ENCODE measurements at regions not wholly inside any gene's neighbourhood (a gene's known extent, or its start where the extent isn't known, plus 50 kb on each side); places are given as distances from the start of the nearest gene placed in this dataset.

DNA sequence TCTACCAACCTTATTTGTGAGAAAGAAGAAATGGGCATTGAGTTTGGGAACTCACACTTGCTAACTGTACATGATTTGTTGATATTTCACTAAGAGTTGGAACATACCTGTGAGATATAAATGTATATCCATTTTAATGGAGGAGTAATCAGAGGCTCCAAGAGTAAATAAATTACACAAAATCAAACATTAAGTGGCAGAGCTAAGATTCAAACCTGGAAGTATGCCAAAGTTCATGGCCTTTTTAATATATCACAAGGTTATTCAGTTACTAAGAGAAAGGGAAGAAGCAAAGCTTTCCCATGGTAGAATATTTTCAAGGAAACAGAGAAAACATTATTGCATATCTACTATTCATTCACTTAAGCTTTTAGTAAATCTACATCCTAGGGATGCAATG lies 1641.1 kb downstream of the FAM181B start:
- no peak overlapping the region for H2BK5ac ChIP-seq (ENCODE audit: low read depth, low read length)
- no peak overlapping the region for H3K9ac ChIP-seq (replicated peaks in 1 of 4; ENCODE audit: extremely low read depth in 1 of 4, low read depth in 3 of 4, low read length in 3 of 4)
- no peak overlapping the region for H3K4ac ChIP-seq (replicated peaks; ENCODE audit: insufficient read length, low read depth, low read length)
- no peak overlapping the region for H3K4me2 ChIP-seq (ENCODE audit: insufficient read depth in 1 of 2, low read depth in 2 of 2, low read length in 2 of 2)
- no peak overlapping the region for H2BK120ac ChIP-seq (replicated peaks; ENCODE audit: low read depth, low read length)
- no peak overlapping the region for H2BK20ac ChIP-seq (ENCODE audit: low read length)
- H3K56ac ChIP-seq (replicated peaks; ENCODE audit: insufficient read length, low read depth, low read length) = no peak overlapping the region
- H3K4me3 ChIP-seq (ENCODE audit: extremely low read depth in 1 of 4, insufficient read depth in 2 of 4, low read depth in 3 of 4, low read length in 4 of 4) = no peak overlapping the region
- H3K27ac ChIP-seq (ENCODE audit: low read depth, low read length) = no peak overlapping the region
- no peak overlapping the region for H2BK12ac ChIP-seq (ENCODE audit: low read depth, low read length)
- no peak for DNase-seq (ENCODE audit: low read depth in 1 of 2, low spot score in 2 of 2)
- H3K79me2 ChIP-seq (ENCODE audit: control insufficient read depth in 1 of 2, insufficient read depth in 2 of 2, low read length in 2 of 2) = no peaks in the 10 kb centered on the region
- no peak overlapping the region for H4K5ac ChIP-seq (ENCODE audit: insufficient read length, low read depth, low read length)
- no peak overlapping the region for H3K14ac ChIP-seq (ENCODE audit: insufficient read length)
- H3K79me1 ChIP-seq (ENCODE audit: low read depth, low read length) = no peaks in the 10 kb centered on the region
- no peak overlapping the region; the same call in 1 of the 2 replicates for H2AFZ ChIP-seq (ENCODE audit: low read length)
- TF ChIP-seq GABPA (IDR thresholded peaks at IDR 0.05; ENCODE audit: borderline replicate concordance, insufficient read depth, low read length) (no peak), CTBP2 (IDR thresholded peaks at IDR 0.05; ENCODE audit: borderline replicate concordance, insufficient read depth, insufficient read length, low read length) (no peak), POLR2AphosphoS5 (IDR thresholded peaks at IDR 0.05; ENCODE audit: low read depth, low read length) (no peak), ASH2L (IDR thresholded peaks at IDR 0.05; ENCODE audit: low read length) (no peak), POU5F1 (IDR thresholded peaks at IDR 0.05; ENCODE audit: low read depth, low read length) (no peak), SRF (IDR thresholded peaks at IDR 0.05; ENCODE audit: low read depth, low read length) (no peak), EGR1 (IDR thresholded peaks at IDR 0.05; ENCODE audit: borderline replicate concordance, low read depth, low read length) (no peak), TAF7 (optimal IDR thresholded peaks at IDR 0.05; ENCODE audit: borderline replicate concordance, low read depth, low read length) (no peak)
- H4K91ac ChIP-seq (replicated peaks; ENCODE audit: insufficient read length, low read length) = no peak overlapping the region
- H3K4me1 ChIP-seq (replicated peaks in 1 of 4; ENCODE audit: control insufficient read depth in 3 of 4, insufficient read depth in 4 of 4, low read length in 3 of 4) = no peaks in the 10 kb centered on the region
- POLR2A ChIA-PET (ENCODE audit: partially characterized antibody) = no interaction called here
- no peak overlapping the region for H4K8ac ChIP-seq (ENCODE audit: extremely low read depth, insufficient read depth, low read length)
- FAIRE-seq = no peak
- no peaks in the 10 kb centered on the region for H3K36me3 ChIP-seq (ENCODE audit: control insufficient read depth in 2 of 4, insufficient read depth in 4 of 4, low read length in 3 of 4)
- no peaks in the 10 kb centered on the region for H3K23me2 ChIP-seq (ENCODE audit: low read depth, low read length)
- H3K9me3 ChIP-seq (ENCODE audit: insufficient read depth in 2 of 2, low read depth in 1 of 2, low read length in 1 of 2) = no peaks in the 10 kb centered on the region
- no peak overlapping the region for H3K18ac ChIP-seq (ENCODE audit: extremely low read depth, low read length)
- no peaks in the 10 kb centered on the region for H3K27me3 ChIP-seq (replicated peaks in 1 of 4; ENCODE audit: control insufficient read depth in 3 of 4, extremely low read depth in 1 of 4, insufficient read depth in 3 of 4, low read length in 3 of 4)
- H2BK15ac ChIP-seq (ENCODE audit: low read length) = no peak overlapping the region
- no peaks in the 10 kb centered on the region for H4K20me1 ChIP-seq (replicated peaks in 1 of 2; ENCODE audit: control insufficient read depth in 1 of 2, insufficient read depth in 2 of 2, low read length in 2 of 2)
- H2AK5ac ChIP-seq (ENCODE audit: low read depth, low read length) = no peak overlapping the region
- CTCF ChIA-PET (ENCODE audit: partially characterized antibody) = interaction anchor here (0.6 kb wide), 1 partner anchor 43 kb away, joined by 3 read pairs; no protein-coding TSS in a partner anchor
- no peak overlapping the region for H3K23ac ChIP-seq (ENCODE audit: insufficient read length)

All from H1 (cell line).